PC-3 (cell line): ENCODE measurements at regions not wholly inside any gene's neighbourhood (a gene's known extent, or its start where the extent isn't known, plus 50 kb on each side); places are given as distances from the start of the nearest gene placed in this dataset.

ENCODE experiments used
- CTCF ChIP-seq: fragments of 300-600 bp; sonication (generic); conservative IDR thresholded peaks from 2 replicates; pipeline ENCODE4 v1.5.1; 2017; ENCODE audit warnings: antibody characterized with exemption, low read depth, mild to moderate bottlenecking, low read length
- EZH2 ChIP-seq: fragments of 300-600 bp; sonication (generic); IDR thresholded peaks from one replicate; pipeline ENCODE4 v1.6.1; 2017; ENCODE audit warnings: antibody characterized with exemption, mild to moderate bottlenecking, low read length; ENCODE audit not compliant: unreplicated experiment

DNA sequence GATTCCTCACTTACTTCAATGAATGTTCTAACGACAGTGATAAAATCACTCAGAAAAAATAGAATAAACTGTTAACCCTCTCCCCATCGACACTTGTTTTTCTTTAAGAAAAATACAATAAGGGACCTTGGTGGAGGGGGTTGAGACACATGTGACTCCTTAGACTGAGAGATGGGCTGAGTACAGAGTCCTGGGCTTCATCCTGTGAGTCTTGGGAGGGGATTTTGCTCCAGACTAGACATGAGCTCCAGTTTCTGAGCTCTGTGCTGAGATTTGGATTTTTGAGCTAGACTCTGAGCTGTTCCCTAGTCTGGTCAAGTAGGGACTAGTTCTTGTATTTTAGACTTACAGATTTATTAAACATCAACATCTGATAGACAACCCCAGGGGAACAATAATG lies 241.5 kb upstream of the MVB12B start:
- no peak for TF ChIP-seq CTCF
- no peak for TF ChIP-seq EZH2
